HEK293T (cell line): ENCODE measurements at regions not wholly inside any gene's neighbourhood (a gene's known extent, or its start where the extent isn't known, plus 50 kb on each side); places are given as distances from the start of the nearest gene placed in this dataset.
"Not testable (repeated sequence)": the region's sequence is repeated elsewhere in the genome, so short reads cannot be mapped to it uniquely, and the experiment has no call there.

Source experiments
- ARNT ChIP-seq: fragments of 450-650 bp; IDR thresholded peaks from 2 replicates; pipeline ENCODE4 v1.6.1; 2017; ENCODE audit warnings: mild to moderate bottlenecking
- BHLHE40 ChIP-seq: fragments of 450-650 bp; IDR thresholded peaks from 2 replicates; pipeline ENCODE4 v1.6.1; 2016; ENCODE audit warnings: mild to moderate bottlenecking, moderate library complexity, borderline replicate concordance
- ELF4 ChIP-seq: fragments of 450-650 bp; IDR thresholded peaks from 2 replicates; pipeline ENCODE4 v1.6.1; 2017; ENCODE audit warnings: antibody characterized with exemption
- FOXK2 ChIP-seq: fragments of 450-650 bp; IDR thresholded peaks from 2 replicates; pipeline ENCODE4 v1.6.1; 2016; ENCODE audit warnings: mild to moderate bottlenecking
- FOXM1 ChIP-seq: fragments of 450-650 bp; IDR thresholded peaks from 2 replicates; pipeline ENCODE4 v1.6.1; 2017; ENCODE audit warnings: mild to moderate bottlenecking, borderline replicate concordance
- L3MBTL2 ChIP-seq: fragments of 450-650 bp; conservative IDR thresholded peaks from 2 replicates; pipeline ENCODE4 v1.6.1; 2016; ENCODE audit warnings: mild to moderate bottlenecking
- LEF1 ChIP-seq: fragments of 450-650 bp; IDR thresholded peaks from 2 replicates; pipeline ENCODE4 v1.6.1; 2017; ENCODE audit warnings: mild to moderate bottlenecking, borderline replicate concordance
- SP1 ChIP-seq: fragments of 450-650 bp; IDR thresholded peaks from 2 replicates; pipeline ENCODE4 v1.6.1; 2017

- not testable (repeated sequence) for TF ChIP-seq FOXK2, FOXM1, LEF1, SP1, BHLHE40, L3MBTL2, ARNT, ELF4
Observed at GRCh38 chr11:3579600-3580459, 62.0 kb downstream of the ART5 start.
